Inflammatory macrophage (primary cell): ENCODE measurements at regions not wholly inside any gene's neighbourhood (a gene's known extent, or its start where the extent isn't known, plus 50 kb on each side); places are given as distances from the start of the nearest gene placed in this dataset.

Experiments
- DNase-seq, 2 donors: peaks; one replicate each; pipeline ENCODE4 v3.0.0-alpha.2; 2020 to 2022

GRCh38 chr1:79646880-79647279, 640.4 kb upstream of the ADGRL4 start:
- no peak for DNase-seq

- no peak for DNase-seq
Measured at GRCh38 chr1:79638382-79638781, 631.9 kb upstream of the ADGRL4 start.

- no peak for DNase-seq
Measured at GRCh38 chr1:79633456-79633855, 626.9 kb upstream of the ADGRL4 start.

- no peak for DNase-seq
Measured at GRCh38 chr1:79629414-79629813, 622.9 kb upstream of the ADGRL4 start.

GRCh38 chr1:79617777-79618176, 611.2 kb upstream of the ADGRL4 start:
- DNase-seq = no peak

- DNase-seq = no peak
Measured at GRCh38 chr1:79614762-79615161, 608.2 kb upstream of the ADGRL4 start.

- DNase-seq = no peak
Measured at GRCh38 chr1:79614106-79614505, 607.6 kb upstream of the ADGRL4 start.

GRCh38 chr1:79613046-79613445, 606.5 kb upstream of the ADGRL4 start:
- DNase-seq = no peak

GRCh38 chr1:79604490-79605198, 598.1 kb upstream of the ADGRL4 start:
- no peak for DNase-seq

GRCh38 chr1:79603843-79604242, 597.3 kb upstream of the ADGRL4 start:
- DNase-seq = no peak

- DNase-seq = no peak
Measured at GRCh38 chr1:79599257-79599656, 592.7 kb upstream of the ADGRL4 start.

- DNase-seq = no peak
Measured at GRCh38 chr1:79595931-79596330, 589.4 kb upstream of the ADGRL4 start.

GRCh38 chr1:79594121-79594698, 587.7 kb upstream of the ADGRL4 start:
- DNase-seq = no peak

GRCh38 chr1:79592707-79593106, 586.2 kb upstream of the ADGRL4 start:
- DNase-seq = no peak

GRCh38 chr1:79588719-79589118, 582.2 kb upstream of the ADGRL4 start:
- no peak for DNase-seq

- DNase-seq = no peak
Measured at GRCh38 chr1:79587229-79587628, 580.7 kb upstream of the ADGRL4 start.

GRCh38 chr1:79585801-79586200, 579.3 kb upstream of the ADGRL4 start:
- DNase-seq = no peak

- DNase-seq = no peak
Measured at GRCh38 chr1:79575424-79575823, 568.9 kb upstream of the ADGRL4 start.

GRCh38 chr1:79568411-79568810, 561.9 kb upstream of the ADGRL4 start:
- DNase-seq = no peak

GRCh38 chr1:79561521-79561978, 555.0 kb upstream of the ADGRL4 start:
- no peak for DNase-seq

GRCh38 chr1:79556189-79556588, 549.7 kb upstream of the ADGRL4 start:
- no peak for DNase-seq

GRCh38 chr1:79554688-79555087, 548.2 kb upstream of the ADGRL4 start:
- no peak for DNase-seq

- DNase-seq = no peak
Measured at GRCh38 chr1:79551321-79551720, 544.8 kb upstream of the ADGRL4 start.

GRCh38 chr1:79550402-79550801, 543.9 kb upstream of the ADGRL4 start:
- no peak for DNase-seq

- no peak for DNase-seq
Measured at GRCh38 chr1:79549201-79549600, 542.7 kb upstream of the ADGRL4 start.
